B cell (primary cell): ENCODE measurements at regions not wholly inside any gene's neighbourhood (a gene's known extent, or its start where the extent isn't known, plus 50 kb on each side); places are given as distances from the start of the nearest gene placed in this dataset.

ENCODE experiments used
- ATAC-seq: fragments of 200-7000 bp; cut with Tn5 transposase; one replicate; pipeline ENCODE4 v1.10.0; 2021; ENCODE audit warnings: low read depth, mild to moderate bottlenecking, moderate number of reproducible peaks, moderate library complexity
- CTCF ChIA-PET: fragments of 350-600 bp; sonication (Branson Sonifier 250); formaldehyde crosslinking; loops from one replicate; lab custom pipeline; 2021; ENCODE audit warnings: antibody characterized with exemption, inconsistent platforms; lab: Charles Lee
- POLR2A ChIA-PET: fragments of 350-600 bp; sonication (Branson Sonifier 250); formaldehyde crosslinking; loops from one replicate; lab custom pipeline; 2021; ENCODE audit warnings: antibody characterized with exemption; lab: Charles Lee
- DNase-seq: peaks from one replicate; pipeline ENCODE4 v3.0.0; 2013
- H2AFZ ChIP-seq: 2 replicates; pipeline ENCODE4 v1.6.1; 2012; ENCODE audit warnings: mild to moderate bottlenecking, low read depth, low read length; ENCODE audit not compliant: insufficient read depth, poor library complexity, severe bottlenecking
- H3K27ac ChIP-seq, 2 donors: 1 replicate in 1 of 2; 2 replicates in 1 of 2; pipeline ENCODE4 v1.5.1; 2012 to 2013; ENCODE audit warnings: low read length in 2 of 2, mild to moderate bottlenecking in 2 of 2, moderate library complexity in 1 of 2
- H3K27me3 ChIP-seq, 4 experiments: fragments of 200-600 bp in 1 of 4; sonication (generic) in 1 of 4; replicated peaks in 1 of 4; 1 replicate in 2 of 4; 2 replicates in 2 of 4; pipeline versions ENCODE4 v1.6.1 to v1.7.0; 2013 to 2016; ENCODE audit warnings: low read length in 3 of 4, mild to moderate bottlenecking in 2 of 4, mixed read lengths in 1 of 4, moderate library complexity in 1 of 4; ENCODE audit not compliant: insufficient read depth in 4 of 4, control insufficient read depth in 3 of 4; ENCODE audit errors: control extremely low read depth in 1 of 4
- H3K36me3 ChIP-seq, 2 experiments: replicated peaks in 1 of 2; 1 replicate in 1 of 2; 2 replicates in 1 of 2; pipeline versions ENCODE4 v1.6.1 to v1.7.1; 2013; ENCODE audit warnings: low read length in 1 of 2; ENCODE audit not compliant: insufficient read depth in 2 of 2, control insufficient read depth in 1 of 2; ENCODE audit errors: control extremely low read depth in 1 of 2, extremely low read depth in 1 of 2
- H3K4me1 ChIP-seq, 2 donors: fragments of 200-600 bp in 1 of 2; sonication (generic) in 1 of 2; 1 replicate in 1 of 2; 2 replicates in 1 of 2; pipeline versions ENCODE4 v1.5.1 to v1.6.1; 2013 to 2017; ENCODE audit warnings: low read length in 2 of 2; ENCODE audit not compliant: control insufficient read depth in 2 of 2, insufficient read depth in 2 of 2
- H3K4me2 ChIP-seq: replicated peaks from 2 replicates; pipeline ENCODE3; 2012; ENCODE audit warnings: mild to moderate bottlenecking, low read depth, low read length; ENCODE audit not compliant: poor library complexity, severe bottlenecking
- H3K4me3 ChIP-seq, 5 experiments: fragments of 200-600 bp in 1 of 5; sonication (generic) in 1 of 5; 1 replicate in 3 of 5; 2 replicates in 2 of 5; pipeline versions ENCODE4 v1.5.1 to v1.7.0; 2011 to 2016; ENCODE audit warnings: low read length in 4 of 5, mild to moderate bottlenecking in 4 of 5, low read depth in 2 of 5, control low read depth in 1 of 5, moderate library complexity in 1 of 5; ENCODE audit not compliant: insufficient read depth in 1 of 5; ENCODE audit errors: control extremely low read depth in 1 of 5, extremely low read depth in 1 of 5
- H3K79me2 ChIP-seq: fragments of 200-600 bp; sonication (generic); one replicate; pipeline ENCODE4 v1.6.0; 2016; ENCODE audit warnings: low read length; ENCODE audit not compliant: control insufficient read depth, insufficient read depth
- H3K9ac ChIP-seq: fragments of 200-600 bp; sonication (generic); 2 replicates; pipeline ENCODE4 v1.6.1; 2017; ENCODE audit warnings: mild to moderate bottlenecking, low read length, moderate library complexity
- H3K9me3 ChIP-seq, 3 donors: one replicate each; pipeline versions ENCODE4 v1.6.1 to v1.7.1; 2013; ENCODE audit warnings: low read length in 2 of 3; ENCODE audit not compliant: control insufficient read depth in 2 of 3, insufficient read depth in 1 of 3; ENCODE audit errors: control extremely low read depth in 1 of 3
- H4K20me1 ChIP-seq: 2 replicates; pipeline ENCODE4 v1.6.0; 2012; ENCODE audit warnings: mild to moderate bottlenecking, low read length; ENCODE audit not compliant: insufficient read depth, control insufficient read depth, poor library complexity, severe bottlenecking
- H3K27ac Mint-ChIP-seq: one replicate; pipeline ENCODE4 v1.8.0; 2021; ENCODE audit warnings: mixed read lengths
- H3K27me3 Mint-ChIP-seq: one replicate; pipeline ENCODE4 v1.8.0; 2021; ENCODE audit warnings: mixed read lengths
- H3K4me1 Mint-ChIP-seq: one replicate; pipeline ENCODE4 v1.8.0; 2021; ENCODE audit warnings: mixed read lengths
- H3K4me3 Mint-ChIP-seq: one replicate; pipeline ENCODE4 v1.8.0; 2021; ENCODE audit warnings: mixed read lengths
- H3K9me3 Mint-ChIP-seq: one replicate; pipeline ENCODE4 v1.8.0; 2022; ENCODE audit warnings: mixed read lengths; ENCODE audit not compliant: insufficient read depth
- EZH2 ChIP-seq: IDR thresholded peaks from 2 replicates; pipeline ENCODE4 v1.6.1; 2012; ENCODE audit warnings: borderline replicate concordance, low read depth, mild to moderate bottlenecking, moderate library complexity, low read length; ENCODE audit not compliant: insufficient read depth, poor library complexity, severe bottlenecking
- WGBS: methylation state at CpG from one replicate; pipeline ENCODE4 v1.1.5; 2013; ENCODE audit warnings: missing lambda C conversion rate; ENCODE audit not compliant: insufficient coverage; 5-methylcytosine and 5-hydroxymethylcytosine counted together
- intact Hi-C: fragments of 100-400 bp; cut with micrococcal nuclease; formaldehyde crosslinking; loops from one replicate; pipeline ENCODE4 v1.10.0; 2022
- TF ChIP-seq, protein P1 (sequence below): fragments of 200-600 bp; IDR thresholded peaks from one replicate; pipeline ENCODE4 v1.8.0; 2022; ENCODE audit warnings: antibody characterized with exemption, mild to moderate bottlenecking

DNA sequence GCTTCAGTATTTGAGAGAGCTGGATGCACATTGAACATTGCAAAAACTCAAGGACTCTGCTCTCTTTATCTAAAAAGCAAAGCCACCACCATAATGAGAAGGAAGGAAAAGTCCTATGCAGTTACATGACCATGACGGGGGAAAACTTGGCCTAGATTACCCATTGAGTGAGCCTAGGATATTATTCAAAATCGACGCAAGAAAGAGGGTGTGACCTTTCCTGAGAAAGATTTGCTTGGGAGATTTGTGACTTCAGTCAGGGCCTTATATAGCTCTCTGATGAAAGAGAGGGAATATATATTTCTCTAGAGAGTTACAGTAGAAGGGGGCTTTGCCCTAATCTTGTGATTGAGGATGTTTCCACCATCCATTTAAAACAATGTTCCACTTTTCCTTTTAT, 153.0 kb upstream of the DPYD start:
- H3K27ac Mint-ChIP-seq = no peak overlapping the region
- no peak overlapping the region for H3K4me3 Mint-ChIP-seq
- no peak overlapping the region for H3K4me2 ChIP-seq
- H3K36me3 ChIP-seq = no peaks in the 10 kb centered on the region
- DNase-seq (no peak), ATAC-seq (no peak)
- CTCF ChIA-PET = no interaction called here
- no peaks in the 10 kb centered on the region for H3K27me3 Mint-ChIP-seq
- H3K27me3 ChIP-seq = no peaks in the 10 kb centered on the region
- H3K9me3 Mint-ChIP-seq = no peaks in the 10 kb centered on the region
- no peak overlapping the region for H3K4me3 ChIP-seq
- no peaks in the 10 kb centered on the region for H3K4me1 ChIP-seq
- TF ChIP-seq EZH2 = no peak
- TF ChIP-seq, protein P1, sequence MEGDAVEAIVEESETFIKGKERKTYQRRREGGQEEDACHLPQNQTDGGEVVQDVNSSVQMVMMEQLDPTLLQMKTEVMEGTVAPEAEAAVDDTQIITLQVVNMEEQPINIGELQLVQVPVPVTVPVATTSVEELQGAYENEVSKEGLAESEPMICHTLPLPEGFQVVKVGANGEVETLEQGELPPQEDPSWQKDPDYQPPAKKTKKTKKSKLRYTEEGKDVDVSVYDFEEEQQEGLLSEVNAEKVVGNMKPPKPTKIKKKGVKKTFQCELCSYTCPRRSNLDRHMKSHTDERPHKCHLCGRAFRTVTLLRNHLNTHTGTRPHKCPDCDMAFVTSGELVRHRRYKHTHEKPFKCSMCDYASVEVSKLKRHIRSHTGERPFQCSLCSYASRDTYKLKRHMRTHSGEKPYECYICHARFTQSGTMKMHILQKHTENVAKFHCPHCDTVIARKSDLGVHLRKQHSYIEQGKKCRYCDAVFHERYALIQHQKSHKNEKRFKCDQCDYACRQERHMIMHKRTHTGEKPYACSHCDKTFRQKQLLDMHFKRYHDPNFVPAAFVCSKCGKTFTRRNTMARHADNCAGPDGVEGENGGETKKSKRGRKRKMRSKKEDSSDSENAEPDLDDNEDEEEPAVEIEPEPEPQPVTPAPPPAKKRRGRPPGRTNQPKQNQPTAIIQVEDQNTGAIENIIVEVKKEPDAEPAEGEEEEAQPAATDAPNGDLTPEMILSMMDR = no peak
- POLR2A ChIA-PET = no interaction called here
- 93% methylated on average over 3 of the region's 3 CpGs for WGBS
- no peaks in the 10 kb centered on the region for H4K20me1 ChIP-seq
- H3K27ac ChIP-seq = no peak overlapping the region
- H3K9ac ChIP-seq = no peak overlapping the region
- H3K79me2 ChIP-seq = no peaks in the 10 kb centered on the region
- H3K4me1 Mint-ChIP-seq = no peaks in the 10 kb centered on the region
- intact Hi-C loops = no loop called here
- no peak overlapping the region for H2AFZ ChIP-seq
- H3K9me3 ChIP-seq = no peaks in the 10 kb centered on the region

DNA sequence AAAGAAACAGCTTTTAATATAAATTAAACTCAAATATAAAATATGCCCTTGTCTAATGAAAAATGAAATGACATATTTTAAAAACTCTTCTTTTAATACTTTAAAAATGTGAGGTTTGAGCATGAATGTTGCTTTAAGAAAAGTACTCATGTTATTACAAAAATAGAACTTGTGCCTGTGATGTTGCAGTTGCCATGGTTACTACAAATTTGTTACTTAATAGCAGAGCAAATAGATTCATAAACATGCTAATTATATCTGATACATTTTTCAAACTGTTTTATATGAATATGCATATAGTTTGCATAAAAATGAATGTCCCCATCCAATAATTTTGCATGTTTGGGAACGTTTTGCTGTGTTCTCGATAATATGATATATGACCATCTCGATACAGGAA, 152.3 kb upstream of the DPYD start:
- no peak overlapping the region for H3K27ac ChIP-seq
- H3K9me3 ChIP-seq = no peaks in the 10 kb centered on the region
- H3K27me3 ChIP-seq = no peaks in the 10 kb centered on the region
- no peak for DNase-seq
- ChIA-PET CTCF (no interaction called here), POLR2A (no interaction called here)
- no peaks in the 10 kb centered on the region for H4K20me1 ChIP-seq
- H3K9ac ChIP-seq = no peak overlapping the region
- Mint-ChIP-seq H3K27ac (no peak overlapping the region), H3K4me3 (no peak overlapping the region), H3K4me1 (no peaks in the 10 kb centered on the region), H3K27me3 (peaks cover 2% of the 10 kb centered on the region), H3K9me3 (no peaks in the 10 kb centered on the region)
- TF ChIP-seq, protein P1 = no peak
- no peak for TF ChIP-seq EZH2
- no peak overlapping the region for H3K4me2 ChIP-seq
- no peaks in the 10 kb centered on the region for H3K4me1 ChIP-seq
- H2AFZ ChIP-seq = no peak overlapping the region
- no CpG with 5 or more reads among the region's 3 CpGs for WGBS
- no peak for ATAC-seq
- no peaks in the 10 kb centered on the region for H3K36me3 ChIP-seq
- H3K79me2 ChIP-seq = no peaks in the 10 kb centered on the region
- no peak overlapping the region for H3K4me3 ChIP-seq
- intact Hi-C loops = no loop called here
